ENCODE measurements at regions not wholly inside any gene's neighbourhood (a gene's known extent, or its start where the extent isn't known, plus 50 kb on each side); places are given as distances from the start of the nearest gene placed in this dataset.

DNA sequence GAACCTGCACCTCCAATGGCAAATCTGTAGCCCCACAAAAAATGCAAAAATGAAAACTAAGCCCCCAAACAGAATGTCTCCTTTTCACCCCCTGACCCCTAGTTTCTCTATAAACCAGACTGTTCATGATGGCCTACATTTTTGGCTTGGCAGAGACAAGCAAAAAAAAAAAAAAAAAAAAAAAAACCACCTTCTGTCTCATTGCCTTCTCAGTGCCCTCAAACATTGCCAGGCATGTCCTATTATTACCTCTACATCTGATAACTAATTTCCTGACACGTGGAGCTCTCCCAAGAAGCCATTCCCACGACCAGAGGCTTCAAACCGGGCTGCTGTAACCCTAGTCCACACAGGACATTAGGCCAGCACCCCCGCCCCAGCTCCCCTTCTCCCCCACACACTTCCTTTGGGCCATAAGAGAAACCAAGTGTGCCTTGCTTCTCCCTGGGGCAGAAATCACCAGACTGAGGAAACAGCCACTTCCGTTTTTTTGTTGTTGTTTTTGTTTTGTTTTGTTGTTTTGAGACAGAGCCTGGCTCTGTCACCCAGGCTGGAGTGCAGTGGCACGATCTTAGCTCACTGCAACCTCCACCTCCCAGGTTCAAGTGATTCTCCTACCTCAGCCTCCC, 65.4 kb downstream of the GPR6 start:
- Histone ChIP-seq H3K4me3 (ENCODE audit: insufficient read depth, low read depth, low read length) (no peak overlapping the region), H3K27ac (ENCODE audit: low read depth, low read length) (no peak overlapping the region), H3K79me2 (ENCODE audit: insufficient read depth, low read length) (no peaks in the 10 kb centered on the region), H2AFZ (ENCODE audit: low read depth, low read length) (no peak overlapping the region), H3K36me3 (ENCODE audit: insufficient read depth, low read length) (no peaks in the 10 kb centered on the region), H4K20me1 (ENCODE audit: insufficient read depth, low read length) (no peaks in the 10 kb centered on the region), H3K9ac (ENCODE audit: low read length) (no peak overlapping the region), H3K4me1 (ENCODE audit: insufficient read depth, low read length) (peaks cover 5% of the 10 kb centered on the region), H3K27me3 (ENCODE audit: insufficient read depth, low read length) (no peaks in the 10 kb centered on the region), H3K9me3 (ENCODE audit: insufficient read depth, low read depth, low read length) (peaks cover 5% of the 10 kb centered on the region), H3K4me2 (ENCODE audit: low read length) (no peak overlapping the region)
- FAIRE-seq: no peak
- TF ChIP-seq, protein P1, sequence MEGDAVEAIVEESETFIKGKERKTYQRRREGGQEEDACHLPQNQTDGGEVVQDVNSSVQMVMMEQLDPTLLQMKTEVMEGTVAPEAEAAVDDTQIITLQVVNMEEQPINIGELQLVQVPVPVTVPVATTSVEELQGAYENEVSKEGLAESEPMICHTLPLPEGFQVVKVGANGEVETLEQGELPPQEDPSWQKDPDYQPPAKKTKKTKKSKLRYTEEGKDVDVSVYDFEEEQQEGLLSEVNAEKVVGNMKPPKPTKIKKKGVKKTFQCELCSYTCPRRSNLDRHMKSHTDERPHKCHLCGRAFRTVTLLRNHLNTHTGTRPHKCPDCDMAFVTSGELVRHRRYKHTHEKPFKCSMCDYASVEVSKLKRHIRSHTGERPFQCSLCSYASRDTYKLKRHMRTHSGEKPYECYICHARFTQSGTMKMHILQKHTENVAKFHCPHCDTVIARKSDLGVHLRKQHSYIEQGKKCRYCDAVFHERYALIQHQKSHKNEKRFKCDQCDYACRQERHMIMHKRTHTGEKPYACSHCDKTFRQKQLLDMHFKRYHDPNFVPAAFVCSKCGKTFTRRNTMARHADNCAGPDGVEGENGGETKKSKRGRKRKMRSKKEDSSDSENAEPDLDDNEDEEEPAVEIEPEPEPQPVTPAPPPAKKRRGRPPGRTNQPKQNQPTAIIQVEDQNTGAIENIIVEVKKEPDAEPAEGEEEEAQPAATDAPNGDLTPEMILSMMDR (IDR thresholded peaks at IDR 0.05; ENCODE audit: insufficient read depth, low read depth, low read length): no peak
- no peak for TF ChIP-seq EZH2 (IDR thresholded peaks at IDR 0.05; ENCODE audit: insufficient read depth, low read length)
- no peaks in the 10 kb centered on the region for H3K27me3 Mint-ChIP-seq (ENCODE audit: low read depth, unreplicated experiment)
- H3K36me3 Mint-ChIP-seq (ENCODE audit: low read depth, unreplicated experiment): no peaks in the 10 kb centered on the region
- peaks cover 4% of the 10 kb centered on the region for H3K9me3 Mint-ChIP-seq (ENCODE audit: unreplicated experiment)
- no peak overlapping the region for H3K27ac Mint-ChIP-seq (ENCODE audit: unreplicated experiment)
- no peaks in the 10 kb centered on the region for H3K4me1 Mint-ChIP-seq (ENCODE audit: low read depth, unreplicated experiment)
- no peak for DNase-seq (ENCODE audit: low read depth)
- H3K4me3 Mint-ChIP-seq (ENCODE audit: unreplicated experiment): no peak overlapping the region

DNA sequence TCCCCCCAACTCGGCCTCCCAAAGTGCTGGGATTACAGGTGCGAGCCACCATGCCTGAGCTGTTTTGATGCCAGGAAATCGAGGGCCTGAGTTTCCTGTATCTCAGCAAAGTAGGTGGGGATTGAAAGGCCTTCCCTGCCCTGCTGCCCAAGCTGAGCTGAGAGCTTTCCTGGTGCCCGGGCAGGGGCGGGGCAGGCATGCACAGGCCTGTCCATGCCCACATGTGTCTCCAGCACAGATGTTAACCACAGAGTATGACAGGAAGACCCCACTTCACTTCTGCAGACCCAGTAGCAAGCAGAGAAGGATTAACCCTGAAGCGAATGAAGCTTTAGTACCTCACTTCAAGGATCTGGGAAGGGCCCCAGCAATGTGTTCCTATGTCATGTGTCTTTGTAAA, 66.0 kb downstream of the GPR6 start:
- Histone ChIP-seq H3K27me3 (ENCODE audit: insufficient read depth, low read length) (no peaks in the 10 kb centered on the region), H3K9me3 (ENCODE audit: insufficient read depth, low read depth, low read length) (peaks cover 5% of the 10 kb centered on the region), H3K79me2 (ENCODE audit: insufficient read depth, low read length) (no peaks in the 10 kb centered on the region), H3K4me1 (ENCODE audit: insufficient read depth, low read length) (peaks cover 5% of the 10 kb centered on the region), H4K20me1 (ENCODE audit: insufficient read depth, low read length) (no peaks in the 10 kb centered on the region), H3K4me2 (ENCODE audit: low read length) (no peak overlapping the region), H2AFZ (ENCODE audit: low read depth, low read length) (no peak overlapping the region), H3K4me3 (ENCODE audit: insufficient read depth, low read depth, low read length) (no peak overlapping the region), H3K9ac (ENCODE audit: low read length) (no peak overlapping the region), H3K27ac (ENCODE audit: low read depth, low read length) (no peak overlapping the region), H3K36me3 (ENCODE audit: insufficient read depth, low read length) (no peaks in the 10 kb centered on the region)
- TF ChIP-seq EZH2 (IDR thresholded peaks at IDR 0.05; ENCODE audit: insufficient read depth, low read length): no peak
- TF ChIP-seq, protein P1 (IDR thresholded peaks at IDR 0.05; ENCODE audit: insufficient read depth, low read depth, low read length): no peak
- Mint-ChIP-seq H3K4me1 (ENCODE audit: low read depth, unreplicated experiment) (no peaks in the 10 kb centered on the region), H3K4me3 (ENCODE audit: unreplicated experiment) (no peak overlapping the region), H3K27ac (ENCODE audit: unreplicated experiment) (no peak overlapping the region), H3K27me3 (ENCODE audit: low read depth, unreplicated experiment) (no peaks in the 10 kb centered on the region), H3K36me3 (ENCODE audit: low read depth, unreplicated experiment) (no peaks in the 10 kb centered on the region), H3K9me3 (ENCODE audit: unreplicated experiment) (peaks cover 4% of the 10 kb centered on the region)
- FAIRE-seq (no peak), DNase-seq (ENCODE audit: low read depth) (no peak)

DNA sequence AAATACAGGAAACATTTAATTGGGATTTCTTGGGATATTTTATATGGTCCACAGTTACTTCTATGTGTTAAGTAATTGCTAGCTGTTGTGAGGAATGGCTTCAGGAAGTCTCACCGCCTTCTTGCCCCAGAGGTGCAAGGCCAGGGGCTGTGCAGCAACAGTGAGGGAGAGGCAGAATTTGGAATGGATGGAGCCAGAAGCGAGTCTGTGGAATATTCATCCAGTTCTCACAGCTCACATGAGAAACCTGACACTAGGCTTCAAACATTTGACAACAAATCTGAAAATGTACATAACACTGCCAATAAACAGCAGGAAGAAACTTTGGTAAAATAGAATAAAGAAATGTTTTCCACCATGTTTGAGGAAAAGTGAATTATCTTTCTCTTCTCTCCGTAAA, 66.5 kb downstream of the GPR6 start:
- H3K27me3 ChIP-seq (ENCODE audit: insufficient read depth, low read length): no peaks in the 10 kb centered on the region

More for the DNA sequence above, 66.5 kb downstream of the GPR6 start:
- Histone ChIP-seq H2AFZ (ENCODE audit: low read depth, low read length) (no peak overlapping the region), H4K20me1 (ENCODE audit: insufficient read depth, low read length) (no peaks in the 10 kb centered on the region), H3K27ac (ENCODE audit: low read depth, low read length) (no peak overlapping the region), H3K36me3 (ENCODE audit: insufficient read depth, low read length) (no peaks in the 10 kb centered on the region), H3K4me3 (ENCODE audit: insufficient read depth, low read depth, low read length) (no peak overlapping the region), H3K9ac (ENCODE audit: low read length) (no peak overlapping the region), H3K4me2 (ENCODE audit: low read length) (no peak overlapping the region), H3K4me1 (ENCODE audit: insufficient read depth, low read length) (peaks cover 5% of the 10 kb centered on the region), H3K9me3 (ENCODE audit: insufficient read depth, low read depth, low read length) (peaks cover 5% of the 10 kb centered on the region), H3K79me2 (ENCODE audit: insufficient read depth, low read length) (no peaks in the 10 kb centered on the region)
- H3K27me3 Mint-ChIP-seq (ENCODE audit: low read depth, unreplicated experiment): no peaks in the 10 kb centered on the region
- peaks cover 4% of the 10 kb centered on the region for H3K9me3 Mint-ChIP-seq (ENCODE audit: unreplicated experiment)
- FAIRE-seq: no peak
- H3K4me1 Mint-ChIP-seq (ENCODE audit: low read depth, unreplicated experiment): no peaks in the 10 kb centered on the region
- TF ChIP-seq EZH2 (IDR thresholded peaks at IDR 0.05; ENCODE audit: insufficient read depth, low read length): no peak
- TF ChIP-seq, protein P1 (IDR thresholded peaks at IDR 0.05; ENCODE audit: insufficient read depth, low read depth, low read length): no peak
- no peak for DNase-seq (ENCODE audit: low read depth)
- H3K4me3 Mint-ChIP-seq (ENCODE audit: unreplicated experiment): no peak overlapping the region
- no peaks in the 10 kb centered on the region for H3K36me3 Mint-ChIP-seq (ENCODE audit: low read depth, unreplicated experiment)
- H3K27ac Mint-ChIP-seq (ENCODE audit: unreplicated experiment): no peak overlapping the region
